ENCODE measurements at regions not wholly inside any gene's neighbourhood (a gene's known extent, or its start where the extent isn't known, plus 50 kb on each side); places are given as distances from the start of the nearest gene placed in this dataset.

DNA sequence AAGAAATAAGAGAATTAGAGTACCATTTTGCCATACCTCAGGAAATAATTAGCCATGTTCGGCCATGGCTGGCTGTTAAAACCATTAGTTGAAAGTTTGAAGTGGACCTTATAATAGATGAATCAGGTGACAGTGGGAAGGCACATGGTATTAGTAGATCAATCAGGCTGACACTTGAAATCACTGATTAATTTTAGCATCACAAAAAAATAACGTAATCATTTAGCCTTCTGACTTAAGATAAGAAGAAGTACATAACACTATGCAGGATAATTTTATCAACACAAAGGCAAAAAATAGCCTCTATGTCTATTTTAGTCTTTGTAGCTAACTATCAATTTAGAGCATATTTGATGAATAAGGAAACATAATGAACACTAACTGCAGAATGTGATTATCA lies 615.5 kb downstream of the PCDH17 start:
- no peaks in the 10 kb centered on the region for H3K36me3 ChIP-seq (ENCODE audit: low read depth, missing control alignments)
- no peak overlapping the region for H3K27ac ChIP-seq
- no peaks in the 10 kb centered on the region for H3K9me3 ChIP-seq
- no peak overlapping the region for H3K4me3 ChIP-seq
- TF ChIP-seq, protein P1, sequence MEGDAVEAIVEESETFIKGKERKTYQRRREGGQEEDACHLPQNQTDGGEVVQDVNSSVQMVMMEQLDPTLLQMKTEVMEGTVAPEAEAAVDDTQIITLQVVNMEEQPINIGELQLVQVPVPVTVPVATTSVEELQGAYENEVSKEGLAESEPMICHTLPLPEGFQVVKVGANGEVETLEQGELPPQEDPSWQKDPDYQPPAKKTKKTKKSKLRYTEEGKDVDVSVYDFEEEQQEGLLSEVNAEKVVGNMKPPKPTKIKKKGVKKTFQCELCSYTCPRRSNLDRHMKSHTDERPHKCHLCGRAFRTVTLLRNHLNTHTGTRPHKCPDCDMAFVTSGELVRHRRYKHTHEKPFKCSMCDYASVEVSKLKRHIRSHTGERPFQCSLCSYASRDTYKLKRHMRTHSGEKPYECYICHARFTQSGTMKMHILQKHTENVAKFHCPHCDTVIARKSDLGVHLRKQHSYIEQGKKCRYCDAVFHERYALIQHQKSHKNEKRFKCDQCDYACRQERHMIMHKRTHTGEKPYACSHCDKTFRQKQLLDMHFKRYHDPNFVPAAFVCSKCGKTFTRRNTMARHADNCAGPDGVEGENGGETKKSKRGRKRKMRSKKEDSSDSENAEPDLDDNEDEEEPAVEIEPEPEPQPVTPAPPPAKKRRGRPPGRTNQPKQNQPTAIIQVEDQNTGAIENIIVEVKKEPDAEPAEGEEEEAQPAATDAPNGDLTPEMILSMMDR (IDR thresholded peaks at IDR 0.05): no peak
- no peak for TF ChIP-seq POLR2A (IDR thresholded peaks at IDR 0.05)
- intact Hi-C loops (cut with DNase I; ENCODE audit: low total_unique reads): no loop called here
- 75 to 80% methylated on average over 2 of the region's 2 CpGs for WGBS, 2 donors
- DNase-seq: no peak
- no peaks in the 10 kb centered on the region for H3K4me1 ChIP-seq
- no peaks in the 10 kb centered on the region for H3K27me3 ChIP-seq

DNA sequence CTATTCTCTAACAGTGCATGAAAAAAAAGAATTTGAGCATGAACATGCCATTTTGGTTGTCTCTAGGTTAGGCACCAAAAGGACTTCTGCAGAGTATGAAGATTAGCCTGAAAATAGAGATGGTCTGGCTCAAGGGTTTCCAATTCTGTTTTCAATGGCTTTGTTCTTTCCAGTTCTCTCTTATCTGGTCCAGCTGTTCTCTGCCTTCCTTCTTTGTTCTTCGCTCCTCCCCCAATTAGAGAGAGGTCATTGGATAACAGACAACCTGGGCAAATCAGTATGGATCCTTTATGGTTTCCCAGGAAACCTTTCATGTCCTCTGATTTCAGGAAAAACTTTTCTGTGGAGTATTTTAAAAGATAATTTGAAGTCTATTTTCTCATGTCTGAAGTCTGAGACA lies 623.4 kb downstream of the PCDH17 start:
- TF ChIP-seq POLR2A (IDR thresholded peaks at IDR 0.05): no peak
- TF ChIP-seq, protein P1 (IDR thresholded peaks at IDR 0.05): no peak
- no peaks in the 10 kb centered on the region for H3K9me3 ChIP-seq
- H3K4me3 ChIP-seq: no peak overlapping the region
- intact Hi-C loops (cut with DNase I; ENCODE audit: low total_unique reads): no loop called here
- no peaks in the 10 kb centered on the region for H3K4me1 ChIP-seq
- no peaks in the 10 kb centered on the region for H3K36me3 ChIP-seq (ENCODE audit: low read depth, missing control alignments)
- H3K27ac ChIP-seq: no peak overlapping the region
- WGBS, 2 donors: 66 to 70% methylated on average over 1 of the region's 1 CpG
- DNase-seq: no peak
- no peaks in the 10 kb centered on the region for H3K27me3 ChIP-seq

DNA sequence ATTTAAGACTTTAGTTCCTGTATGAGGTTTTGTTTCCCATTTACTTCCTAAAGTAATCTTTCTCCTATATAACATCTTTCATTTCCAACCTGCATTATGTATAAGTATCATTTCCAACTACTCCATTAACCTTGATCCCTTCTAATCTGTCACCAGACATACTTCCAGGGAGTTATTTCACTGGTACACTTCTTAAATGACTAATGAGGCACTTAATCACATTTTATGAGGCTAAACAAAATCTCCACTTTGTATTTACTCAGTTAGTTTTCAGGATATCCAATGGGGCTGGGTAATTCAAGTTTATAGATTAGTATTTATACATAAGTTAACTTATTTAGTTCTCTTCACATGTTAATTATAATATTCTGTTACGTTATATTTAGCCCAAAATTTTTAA lies 634.7 kb downstream of the PCDH17 start:
- no peak overlapping the region for H3K4me3 ChIP-seq
- H3K27me3 ChIP-seq: no peaks in the 10 kb centered on the region
- TF ChIP-seq, protein P1 (IDR thresholded peaks at IDR 0.05): no peak
- no peak for TF ChIP-seq POLR2A (IDR thresholded peaks at IDR 0.05)
- intact Hi-C loops (cut with DNase I; ENCODE audit: low total_unique reads): no loop called here
- H3K27ac ChIP-seq: no peak overlapping the region
- H3K36me3 ChIP-seq (ENCODE audit: low read depth, missing control alignments): no peaks in the 10 kb centered on the region
- H3K9me3 ChIP-seq: no peaks in the 10 kb centered on the region
- no peaks in the 10 kb centered on the region for H3K4me1 ChIP-seq
- DNase-seq: no peak
- 75 to 81% methylated on average over 1 of the region's 1 CpG for WGBS, 2 donors

DNA sequence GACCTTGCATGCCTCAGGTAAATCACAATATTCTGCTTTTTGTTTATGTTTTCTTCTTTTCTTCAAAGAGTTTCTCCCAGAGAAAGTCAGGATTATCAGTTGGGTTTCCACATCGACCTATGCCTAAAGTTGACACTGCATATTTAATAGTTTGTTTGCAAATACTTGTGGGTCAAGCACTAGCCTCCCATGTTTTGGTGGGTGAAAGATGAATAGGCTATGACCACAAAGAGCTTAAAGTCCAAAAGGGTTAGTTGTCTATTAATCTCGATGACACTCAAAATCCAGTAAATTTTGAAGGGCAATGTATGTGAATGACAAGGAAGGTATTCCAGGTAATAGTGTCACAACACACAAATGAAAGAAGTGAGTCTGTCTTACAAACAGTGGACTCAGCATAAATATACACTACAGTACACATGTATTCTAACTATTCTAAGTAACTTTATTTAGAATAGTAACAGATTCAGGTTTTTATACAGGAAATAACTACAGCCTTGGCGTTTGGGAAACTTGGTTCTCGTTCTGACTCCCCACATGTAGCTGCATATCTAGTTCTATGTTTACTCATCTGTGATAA lies 667.1 kb downstream of the PCDH17 start:
- TF ChIP-seq POLR2A (IDR thresholded peaks at IDR 0.05): no peak
- TF ChIP-seq, protein P1 (IDR thresholded peaks at IDR 0.05): no peak
- intact Hi-C loops (cut with DNase I; ENCODE audit: low total_unique reads): no loop called here
- no peak for DNase-seq
- no peaks in the 10 kb centered on the region for H3K36me3 ChIP-seq (ENCODE audit: low read depth, missing control alignments)
- no peak overlapping the region for H3K27ac ChIP-seq
- H3K4me1 ChIP-seq: no peaks in the 10 kb centered on the region
- WGBS, 2 donors: 89 to 96% methylated on average over 4 of the region's 4 CpGs
- no peak overlapping the region for H3K4me3 ChIP-seq
- no peaks in the 10 kb centered on the region for H3K9me3 ChIP-seq
- no peaks in the 10 kb centered on the region for H3K27me3 ChIP-seq

DNA sequence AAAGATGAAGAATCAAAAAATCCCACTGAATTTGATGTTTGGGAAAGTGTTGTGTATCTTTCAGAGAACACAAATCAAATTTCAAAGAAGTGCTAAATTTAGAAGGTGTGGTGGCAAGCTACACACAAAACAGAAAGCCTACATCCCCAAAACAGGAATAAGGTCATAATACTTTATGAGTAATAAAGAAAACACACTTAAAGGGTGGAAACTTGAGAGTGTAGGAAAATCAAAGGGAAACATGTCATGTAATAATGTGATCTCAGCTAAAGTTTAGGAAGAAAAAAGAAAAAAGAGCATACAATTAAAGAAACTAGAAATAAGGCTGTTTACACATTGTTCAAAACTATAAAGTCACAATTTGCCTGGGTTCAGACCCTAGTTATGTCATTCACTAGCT lies 668.7 kb downstream of the PCDH17 start:
- no peaks in the 10 kb centered on the region for H3K27me3 ChIP-seq
- no peak for DNase-seq
- no peaks in the 10 kb centered on the region for H3K4me1 ChIP-seq
- H3K9me3 ChIP-seq: no peaks in the 10 kb centered on the region
- no peak overlapping the region for H3K4me3 ChIP-seq
- TF ChIP-seq POLR2A (IDR thresholded peaks at IDR 0.05): no peak
- intact Hi-C loops (cut with DNase I; ENCODE audit: low total_unique reads): no loop called here
- H3K27ac ChIP-seq: no peak overlapping the region
- no peaks in the 10 kb centered on the region for H3K36me3 ChIP-seq (ENCODE audit: low read depth, missing control alignments)
